SK-N-MC (cell line): ENCODE measurements at regions not wholly inside any gene's neighbourhood (a gene's known extent, or its start where the extent isn't known, plus 50 kb on each side); places are given as distances from the start of the nearest gene placed in this dataset.
"Not testable (repeated sequence)": the region's sequence is repeated elsewhere in the genome, so short reads cannot be mapped to it uniquely, and the experiment has no call there.

Experiments used
- DNase-seq: peaks from one replicate; pipeline ENCODE4 v3.0.0-alpha.2; 2011; ENCODE audit warnings: low read depth, low spot score
- H3K27ac ChIP-seq: fragments of 200-600 bp; sonication (generic); 2 replicates; pipeline ENCODE4 v1.5.1; 2016; ENCODE audit warnings: mixed run types
- H3K36me3 ChIP-seq: fragments of 200-600 bp; sonication (generic); 2 replicates; pipeline ENCODE4 v1.6.1; 2017; ENCODE audit warnings: antibody characterized with exemption, low read length, mixed read lengths; ENCODE audit not compliant: insufficient read depth
- H3K4me3 ChIP-seq: fragments of 200-600 bp; sonication (generic); 2 replicates; pipeline ENCODE4 v1.5.1; 2016
- H3K9ac ChIP-seq: fragments of 200-600 bp; sonication (generic); 2 replicates; pipeline ENCODE4 v1.8.0; 2017; ENCODE audit warnings: mixed run types, mixed read lengths; ENCODE audit not compliant: insufficient read length
- H3K9me3 ChIP-seq: fragments of 200-600 bp; sonication (generic); 2 replicates; pipeline ENCODE4 v1.6.1; 2017; ENCODE audit warnings: low read depth, mild to moderate bottlenecking, antibody characterized with exemption, low read length, moderate library complexity, mixed read lengths
- EZH2 ChIP-seq: fragments of 200-600 bp; sonication (generic); IDR thresholded peaks from one replicate; pipeline ENCODE4 v1.6.1; 2017; ENCODE audit warnings: antibody characterized with exemption
- FOXP2 ChIP-seq: optimal IDR thresholded peaks from 2 replicates; pipeline ENCODE3; 2011; ENCODE audit warnings: mild to moderate bottlenecking, moderate library complexity; ENCODE audit not compliant: insufficient read depth; ENCODE audit errors: extremely low read length, control extremely low read depth
- POLR2AphosphoS5 ChIP-seq: IDR thresholded peaks from 2 replicates; pipeline ENCODE4 v1.6.1; 2012; ENCODE audit warnings: mild to moderate bottlenecking, low read depth, low read length, borderline replicate concordance

DNA sequence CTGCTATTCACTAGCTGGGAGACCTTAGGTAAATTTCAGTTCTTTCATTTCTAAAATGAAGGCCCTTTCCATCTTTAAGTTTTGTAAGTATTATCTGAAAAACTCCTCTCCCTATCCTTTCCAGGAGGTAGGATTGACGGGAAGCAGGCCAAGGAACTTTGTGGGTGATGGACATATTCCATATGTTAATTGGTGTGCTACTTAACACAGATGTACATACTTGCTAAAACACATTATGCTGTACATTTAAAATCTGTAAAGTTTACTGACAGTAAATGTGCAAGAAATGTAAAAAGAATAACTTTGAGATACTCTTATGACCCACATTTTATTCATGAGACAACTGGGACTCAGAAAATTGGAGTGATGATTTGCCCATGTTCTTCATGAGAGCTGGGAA, 329.8 kb upstream of the LRRC3B start:
- H3K4me3 ChIP-seq = no peak overlapping the region
- TF ChIP-seq POLR2AphosphoS5 (no peak), FOXP2 (no peak), EZH2 (no peak)
- DNase-seq = no peak
- no peaks in the 10 kb centered on the region for H3K9me3 ChIP-seq
- H3K9ac ChIP-seq = no peak overlapping the region
- no peaks in the 10 kb centered on the region for H3K36me3 ChIP-seq
- H3K27ac ChIP-seq = no peak overlapping the region

- H3K9me3 ChIP-seq = no peaks in the 10 kb centered on the region
- H3K4me3 ChIP-seq = no peak overlapping the region
- no peak overlapping the region for H3K9ac ChIP-seq
- TF ChIP-seq POLR2AphosphoS5 (no peak), EZH2 (no peak), FOXP2 (no peak)
- H3K36me3 ChIP-seq = no peaks in the 10 kb centered on the region
- no peak overlapping the region for H3K27ac ChIP-seq
- no peak for DNase-seq
Observed at GRCh38 chr3:26293329-26293844, 329.2 kb upstream of the LRRC3B start.

- H3K36me3 ChIP-seq = no peaks in the 10 kb centered on the region
- TF ChIP-seq POLR2AphosphoS5 (no peak), EZH2 (no peak), FOXP2 (no peak)
- no peak overlapping the region for H3K9ac ChIP-seq
- no peaks in the 10 kb centered on the region for H3K9me3 ChIP-seq
- no peak overlapping the region for H3K27ac ChIP-seq
- H3K4me3 ChIP-seq = no peak overlapping the region
- no peak for DNase-seq
Observed at GRCh38 chr3:26307192-26307591, 315.4 kb upstream of the LRRC3B start.

- H3K4me3 ChIP-seq = no peak overlapping the region
- no peak overlapping the region for H3K9ac ChIP-seq
- no peak for TF ChIP-seq POLR2AphosphoS5
- TF ChIP-seq FOXP2 = no peak
- no peak for TF ChIP-seq EZH2
- no peaks in the 10 kb centered on the region for H3K36me3 ChIP-seq
- no peaks in the 10 kb centered on the region for H3K9me3 ChIP-seq
- no peak for DNase-seq
- no peak overlapping the region for H3K27ac ChIP-seq
Observed at GRCh38 chr3:26307787-26308186, 314.8 kb upstream of the LRRC3B start.

DNA sequence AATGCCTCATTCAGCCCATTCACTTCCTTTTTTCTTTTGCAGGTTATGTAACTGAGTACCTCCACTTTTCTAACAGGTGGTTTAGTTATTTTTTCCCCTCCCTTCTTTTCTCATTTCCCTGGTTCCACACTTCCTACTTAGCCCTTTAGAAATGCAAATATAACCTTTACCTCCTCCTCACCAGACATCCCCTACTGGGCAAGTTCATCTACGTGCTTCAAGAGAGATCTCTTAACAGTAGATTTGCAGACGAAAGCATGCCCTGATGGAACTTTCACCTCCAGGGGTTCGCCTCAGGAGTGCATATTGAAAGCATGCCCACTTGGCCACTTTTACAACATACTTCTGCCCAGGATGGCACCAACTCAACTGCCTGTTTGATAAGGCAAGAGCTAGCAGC, 314.1 kb upstream of the LRRC3B start:
- no peaks in the 10 kb centered on the region for H3K36me3 ChIP-seq
- H3K9ac ChIP-seq = no peak overlapping the region
- no peak overlapping the region for H3K27ac ChIP-seq
- DNase-seq = no peak
- TF ChIP-seq POLR2AphosphoS5 (no peak), EZH2 (no peak), FOXP2 (no peak)
- H3K9me3 ChIP-seq = no peaks in the 10 kb centered on the region
- no peak overlapping the region for H3K4me3 ChIP-seq

DNA sequence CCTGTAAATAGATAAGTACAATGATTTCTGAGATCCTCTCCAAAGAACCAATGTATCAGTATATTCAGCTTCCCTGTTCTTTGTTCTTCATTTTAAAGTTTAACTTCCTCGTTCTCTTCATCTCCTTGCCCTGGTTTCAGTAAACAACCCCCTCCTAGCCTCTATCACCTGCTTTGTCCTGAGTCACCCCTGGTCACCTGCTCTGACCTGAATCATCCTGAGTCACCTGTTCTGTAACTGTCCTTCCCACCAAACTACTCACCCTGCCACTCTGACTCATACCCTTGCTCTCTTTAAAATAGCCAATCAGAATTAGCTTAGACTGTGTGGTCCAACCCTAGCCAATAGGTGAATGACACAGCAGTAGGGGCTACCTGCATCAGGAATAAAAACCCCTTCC, 313.0 kb upstream of the LRRC3B start:
- H3K4me3 ChIP-seq, DNase-seq, H3K27ac ChIP-seq, H3K36me3 ChIP-seq, H3K9ac ChIP-seq, H3K9me3 ChIP-seq: not testable (repeated sequence)

DNA sequence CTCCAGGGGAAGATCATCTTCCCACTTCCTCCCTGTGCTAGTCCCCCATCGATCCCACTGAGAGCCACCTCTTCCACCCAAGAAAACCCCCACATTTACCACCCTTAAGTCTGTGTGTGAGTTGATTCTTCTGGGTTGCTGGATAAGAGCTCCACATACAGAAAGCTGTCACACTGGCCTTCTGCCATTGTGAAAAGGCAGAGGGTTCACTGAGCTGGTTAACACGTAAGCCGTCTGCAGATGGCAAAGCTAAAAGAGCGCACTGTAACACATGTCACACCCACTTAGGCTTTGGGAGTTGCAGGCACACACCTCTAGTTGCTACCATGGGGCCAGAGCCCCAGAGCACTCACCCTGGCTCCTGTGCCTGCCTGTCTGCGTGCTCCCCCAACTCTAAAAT, 309.8 kb upstream of the LRRC3B start:
- H3K9ac ChIP-seq = no peak overlapping the region
- no peak overlapping the region for H3K4me3 ChIP-seq
- H3K27ac ChIP-seq = no peak overlapping the region
- no peak for TF ChIP-seq FOXP2
- H3K36me3 ChIP-seq = no peaks in the 10 kb centered on the region
- no peaks in the 10 kb centered on the region for H3K9me3 ChIP-seq
- DNase-seq = no peak

GRCh38 chr3:26316472-26316871, 306.1 kb upstream of the LRRC3B start:
- Histone ChIP-seq H3K4me3 (no peak overlapping the region), H3K9ac (no peak overlapping the region), H3K9me3 (no peaks in the 10 kb centered on the region), H3K36me3 (no peaks in the 10 kb centered on the region), H3K27ac (no peak overlapping the region)
- DNase-seq = no peak
- no peak for TF ChIP-seq FOXP2
- no peak for TF ChIP-seq POLR2AphosphoS5
- no peak for TF ChIP-seq EZH2

- H3K36me3 ChIP-seq, H3K4me3 ChIP-seq, H3K9me3 ChIP-seq, H3K27ac ChIP-seq, H3K9ac ChIP-seq, DNase-seq: not testable (repeated sequence)
Observed at GRCh38 chr3:26323741-26324140, 298.8 kb upstream of the LRRC3B start.
